HL-60 (cell line): ENCODE measurements at regions not wholly inside any gene's neighbourhood (a gene's known extent, or its start where the extent isn't known, plus 50 kb on each side); places are given as distances from the start of the nearest gene placed in this dataset.

ENCODE experiments used
- POLR2AphosphoS5 ChIP-seq: IDR thresholded peaks from 2 replicates; pipeline ENCODE4 v1.6.1; 2012; ENCODE audit warnings: low read depth
- TF ChIP-seq, protein P1 (sequence below): IDR thresholded peaks from one replicate; pipeline ENCODE4 v1.5.1; 2011; ENCODE audit warnings: low read length, control low read depth, inconsistent platforms; ENCODE audit not compliant: insufficient read depth

DNA sequence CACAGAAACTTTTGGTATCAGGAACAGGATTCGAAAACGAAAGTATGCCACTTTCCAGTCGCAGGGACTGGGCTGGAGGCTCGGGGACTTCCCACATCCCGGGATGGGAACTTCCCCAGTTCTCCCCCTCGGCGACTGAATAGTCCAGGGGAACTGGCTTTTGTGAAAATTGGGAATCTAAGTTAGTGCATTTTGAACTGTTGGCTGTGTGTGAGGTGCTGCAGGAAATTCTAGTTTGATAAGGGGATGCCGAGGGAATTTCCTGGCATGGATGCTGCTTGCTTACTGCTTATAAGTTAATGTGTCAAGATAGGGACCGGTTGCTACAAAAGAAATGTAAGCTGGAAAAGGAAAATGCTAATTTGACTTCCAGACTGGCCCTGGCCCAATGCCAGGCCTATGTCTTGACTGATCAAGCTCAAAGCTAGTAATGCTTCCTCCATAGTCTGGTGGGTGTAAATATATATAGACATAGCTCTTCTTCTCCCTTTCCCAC lies 73.4 kb upstream of the EIF5 start:
- TF ChIP-seq, protein P1, sequence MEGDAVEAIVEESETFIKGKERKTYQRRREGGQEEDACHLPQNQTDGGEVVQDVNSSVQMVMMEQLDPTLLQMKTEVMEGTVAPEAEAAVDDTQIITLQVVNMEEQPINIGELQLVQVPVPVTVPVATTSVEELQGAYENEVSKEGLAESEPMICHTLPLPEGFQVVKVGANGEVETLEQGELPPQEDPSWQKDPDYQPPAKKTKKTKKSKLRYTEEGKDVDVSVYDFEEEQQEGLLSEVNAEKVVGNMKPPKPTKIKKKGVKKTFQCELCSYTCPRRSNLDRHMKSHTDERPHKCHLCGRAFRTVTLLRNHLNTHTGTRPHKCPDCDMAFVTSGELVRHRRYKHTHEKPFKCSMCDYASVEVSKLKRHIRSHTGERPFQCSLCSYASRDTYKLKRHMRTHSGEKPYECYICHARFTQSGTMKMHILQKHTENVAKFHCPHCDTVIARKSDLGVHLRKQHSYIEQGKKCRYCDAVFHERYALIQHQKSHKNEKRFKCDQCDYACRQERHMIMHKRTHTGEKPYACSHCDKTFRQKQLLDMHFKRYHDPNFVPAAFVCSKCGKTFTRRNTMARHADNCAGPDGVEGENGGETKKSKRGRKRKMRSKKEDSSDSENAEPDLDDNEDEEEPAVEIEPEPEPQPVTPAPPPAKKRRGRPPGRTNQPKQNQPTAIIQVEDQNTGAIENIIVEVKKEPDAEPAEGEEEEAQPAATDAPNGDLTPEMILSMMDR, result no peak
- TF ChIP-seq POLR2AphosphoS5, result no peak
